AG09309 (cell line): ENCODE measurements at regions not wholly inside any gene's neighbourhood (a gene's known extent, or its start where the extent isn't known, plus 50 kb on each side); places are given as distances from the start of the nearest gene placed in this dataset.

Experiments
- DNase-seq: peaks from one replicate; pipeline ENCODE4 v3.0.0-alpha.2; 2010; ENCODE audit warnings: low read depth
- H3K4me3 ChIP-seq: 2 replicates; pipeline ENCODE4 v1.5.1; 2011; ENCODE audit warnings: mild to moderate bottlenecking, low read depth, low read length, moderate library complexity; ENCODE audit not compliant: control insufficient read depth
- TF ChIP-seq, protein P1 (sequence below): IDR thresholded peaks from 2 replicates; pipeline ENCODE4 v1.5.1; 2011; ENCODE audit warnings: mild to moderate bottlenecking, low read depth, low read length, inconsistent platforms; ENCODE audit not compliant: insufficient read depth, control insufficient read depth; ENCODE audit errors: missing control alignments

DNA sequence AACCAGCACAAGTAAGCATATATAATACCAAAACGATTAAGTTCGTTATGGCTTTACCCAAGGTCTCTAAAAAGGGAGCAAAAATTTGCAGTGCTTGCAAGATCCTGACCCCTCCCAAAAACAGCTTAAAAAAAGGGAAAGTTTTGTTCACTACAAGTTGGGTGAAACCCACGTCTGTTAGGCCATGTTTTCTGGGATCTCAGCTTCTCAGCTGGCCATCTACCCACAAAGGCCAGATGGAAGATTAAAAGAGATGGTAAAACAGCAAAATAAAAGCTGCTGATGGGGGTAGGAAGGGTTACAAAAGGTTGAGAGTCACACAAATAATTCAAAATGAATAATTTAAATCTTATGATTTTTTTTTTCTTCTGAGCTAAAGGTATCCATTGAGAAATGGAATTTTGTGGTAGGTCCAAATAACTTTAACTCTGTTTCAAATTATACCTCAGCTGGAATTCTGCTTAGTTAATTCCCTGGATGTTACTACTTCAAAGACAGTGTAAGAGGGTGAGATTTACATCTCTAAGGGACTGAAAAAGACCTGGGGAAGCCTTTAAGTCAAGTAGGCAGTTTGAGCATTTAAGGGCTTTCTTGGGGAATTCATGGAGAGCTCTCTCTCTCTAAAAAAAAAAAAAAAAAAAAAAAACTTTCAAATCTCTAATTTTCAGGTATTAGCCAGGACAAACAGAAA lies 185.6 kb upstream of the NAV3 start:
- TF ChIP-seq, protein P1, sequence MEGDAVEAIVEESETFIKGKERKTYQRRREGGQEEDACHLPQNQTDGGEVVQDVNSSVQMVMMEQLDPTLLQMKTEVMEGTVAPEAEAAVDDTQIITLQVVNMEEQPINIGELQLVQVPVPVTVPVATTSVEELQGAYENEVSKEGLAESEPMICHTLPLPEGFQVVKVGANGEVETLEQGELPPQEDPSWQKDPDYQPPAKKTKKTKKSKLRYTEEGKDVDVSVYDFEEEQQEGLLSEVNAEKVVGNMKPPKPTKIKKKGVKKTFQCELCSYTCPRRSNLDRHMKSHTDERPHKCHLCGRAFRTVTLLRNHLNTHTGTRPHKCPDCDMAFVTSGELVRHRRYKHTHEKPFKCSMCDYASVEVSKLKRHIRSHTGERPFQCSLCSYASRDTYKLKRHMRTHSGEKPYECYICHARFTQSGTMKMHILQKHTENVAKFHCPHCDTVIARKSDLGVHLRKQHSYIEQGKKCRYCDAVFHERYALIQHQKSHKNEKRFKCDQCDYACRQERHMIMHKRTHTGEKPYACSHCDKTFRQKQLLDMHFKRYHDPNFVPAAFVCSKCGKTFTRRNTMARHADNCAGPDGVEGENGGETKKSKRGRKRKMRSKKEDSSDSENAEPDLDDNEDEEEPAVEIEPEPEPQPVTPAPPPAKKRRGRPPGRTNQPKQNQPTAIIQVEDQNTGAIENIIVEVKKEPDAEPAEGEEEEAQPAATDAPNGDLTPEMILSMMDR: no peak
- DNase-seq: no peak
- H3K4me3 ChIP-seq: no peak overlapping the region

DNA sequence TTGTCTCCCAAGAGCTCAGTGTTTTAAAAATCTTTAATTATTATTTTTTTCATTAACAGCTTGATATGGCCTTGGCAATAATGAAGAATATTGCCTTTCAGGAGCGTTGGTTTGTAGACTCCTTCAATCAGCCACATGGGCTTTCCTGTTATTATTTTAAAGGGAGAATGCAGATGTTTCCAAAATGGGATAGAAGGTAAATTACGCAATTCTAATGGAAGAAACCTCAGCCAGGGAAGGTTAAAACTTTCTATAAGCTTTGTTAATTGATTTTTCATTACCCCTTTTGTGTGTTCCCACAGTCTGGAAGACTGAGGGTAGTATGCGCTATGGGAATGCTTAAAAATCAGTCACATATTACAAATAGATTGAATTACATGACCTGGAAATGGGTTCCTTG lies 188.4 kb upstream of the NAV3 start:
- H3K4me3 ChIP-seq: no peak overlapping the region
- TF ChIP-seq, protein P1: no peak
- no peak for DNase-seq

DNA sequence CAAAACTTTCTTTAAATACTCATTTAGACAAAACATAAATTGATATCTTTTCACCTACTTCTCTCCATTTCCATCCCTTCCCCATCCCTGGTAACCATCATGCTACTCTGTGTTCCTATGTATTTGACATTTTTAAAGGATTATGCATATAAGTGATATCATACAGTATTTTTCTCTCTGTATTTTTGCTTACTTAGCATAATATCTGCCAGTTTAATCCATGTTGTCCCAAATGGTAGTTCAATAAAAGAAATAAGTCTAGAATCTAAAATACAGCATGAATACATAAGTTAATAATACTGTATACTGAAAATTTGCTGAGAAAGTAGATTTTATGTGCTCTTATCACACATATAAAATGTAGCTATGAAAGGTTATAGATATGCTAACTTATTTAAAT lies 190.3 kb upstream of the NAV3 start:
- no peak for DNase-seq
- TF ChIP-seq, protein P1: no peak
- no peak overlapping the region for H3K4me3 ChIP-seq

DNA sequence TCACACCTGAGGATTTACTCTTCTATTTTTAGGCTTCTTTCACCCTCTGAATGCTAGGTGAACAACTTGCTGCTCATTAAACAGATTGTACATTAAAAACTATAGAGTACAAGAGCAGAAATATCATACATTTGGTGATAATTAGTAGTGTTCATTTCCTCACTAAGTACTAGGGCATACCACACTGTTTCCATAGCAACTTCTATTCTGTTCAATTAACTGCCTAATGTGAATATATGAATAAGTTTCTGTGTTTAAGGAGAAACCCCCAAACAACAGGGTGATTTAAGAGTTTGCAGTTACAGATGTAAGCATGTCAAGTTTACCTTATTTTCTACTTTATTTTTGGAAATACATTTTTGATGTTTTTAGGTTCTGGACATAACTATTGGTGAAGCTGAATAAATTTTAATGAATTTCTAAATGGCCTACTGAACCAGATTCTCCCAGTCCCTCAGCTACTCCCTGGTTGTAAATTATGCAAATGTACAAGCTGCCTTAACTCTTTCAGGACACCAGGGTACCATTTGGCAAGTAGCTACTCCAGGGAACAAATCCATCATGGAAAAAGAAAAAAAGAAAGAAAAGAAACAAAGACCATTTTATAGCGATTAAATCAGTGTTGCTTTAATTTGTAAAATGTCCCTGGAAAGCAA lies 199.8 kb upstream of the NAV3 start:
- TF ChIP-seq, protein P1: no peak

DNA sequence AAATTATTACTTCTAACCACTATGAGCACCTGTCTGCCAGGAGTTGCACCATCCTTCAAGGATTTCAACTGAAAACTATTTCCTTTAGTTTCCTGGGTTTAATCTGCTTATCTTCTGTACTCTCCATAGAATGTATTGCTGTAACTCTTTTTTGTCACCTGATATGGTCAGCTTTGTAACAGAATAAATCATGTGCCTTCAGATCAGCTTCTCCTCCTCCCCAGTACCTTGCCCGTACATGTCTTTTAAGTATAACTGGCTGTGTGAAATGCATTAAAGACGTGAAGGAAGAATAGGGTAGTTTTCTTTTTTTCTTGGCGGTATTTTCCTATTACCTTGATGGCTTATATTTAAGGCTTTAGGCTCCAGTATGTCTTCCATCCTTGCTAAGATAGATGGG lies 200.3 kb upstream of the NAV3 start:
- DNase-seq: no peak
- no peak overlapping the region for H3K4me3 ChIP-seq
- TF ChIP-seq, protein P1: no peak

More for the DNA sequence above, 199.8 kb upstream of the NAV3 start:
- H3K4me3 ChIP-seq: no peak overlapping the region
- DNase-seq: no peak

DNA sequence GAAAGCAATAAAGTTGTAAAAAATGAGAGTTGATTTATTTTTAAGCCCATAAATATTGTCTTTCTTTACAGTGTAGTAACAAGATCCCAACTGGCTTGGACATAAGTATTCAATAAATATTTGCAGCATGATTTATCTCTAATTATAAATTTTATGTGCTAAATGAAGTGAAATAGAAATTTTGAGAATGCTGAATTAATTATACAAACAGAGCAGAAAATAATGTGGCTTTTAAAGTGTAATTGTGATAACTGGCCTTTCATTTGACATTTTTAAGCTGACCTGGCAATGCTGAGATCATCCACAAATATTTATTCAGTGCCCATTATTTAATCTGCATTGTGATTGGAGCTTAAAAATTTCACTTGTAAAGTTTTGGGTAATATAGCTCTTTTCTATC lies 201.6 kb upstream of the NAV3 start:
- TF ChIP-seq, protein P1: no peak
- no peak for DNase-seq
- no peak overlapping the region for H3K4me3 ChIP-seq
